ENCODE measurements at regions not wholly inside any gene's neighbourhood (a gene's known extent, or its start where the extent isn't known, plus 50 kb on each side); places are given as distances from the start of the nearest gene placed in this dataset.
A peak's percentile ranks its signal among the peaks of the same experiment; 100 is the strongest.

DNA sequence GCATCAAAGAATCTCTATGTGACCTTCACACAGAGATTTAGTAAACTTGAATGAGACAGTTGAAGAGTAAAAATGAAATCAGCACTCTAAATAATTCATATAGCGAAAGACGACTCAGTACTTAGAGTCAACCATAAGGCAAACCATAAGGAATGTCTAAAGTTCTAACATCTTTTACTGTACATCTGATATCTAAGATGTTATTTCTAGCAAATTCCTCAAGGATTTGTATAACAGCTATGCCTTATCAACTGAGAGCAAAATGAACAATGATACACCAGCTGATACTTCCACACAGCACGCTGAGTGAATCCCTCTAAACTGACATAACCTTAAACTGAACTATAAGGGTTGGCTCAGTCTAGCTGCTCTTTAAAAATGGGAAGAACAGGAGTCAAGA lies 760.3 kb downstream of the EFNA5 start:
- DNase-seq (ENCODE audit: low read depth): no peak
- H3K4me3 ChIP-seq (ENCODE audit: low read length): no peak overlapping the region
- TF ChIP-seq, protein P1, sequence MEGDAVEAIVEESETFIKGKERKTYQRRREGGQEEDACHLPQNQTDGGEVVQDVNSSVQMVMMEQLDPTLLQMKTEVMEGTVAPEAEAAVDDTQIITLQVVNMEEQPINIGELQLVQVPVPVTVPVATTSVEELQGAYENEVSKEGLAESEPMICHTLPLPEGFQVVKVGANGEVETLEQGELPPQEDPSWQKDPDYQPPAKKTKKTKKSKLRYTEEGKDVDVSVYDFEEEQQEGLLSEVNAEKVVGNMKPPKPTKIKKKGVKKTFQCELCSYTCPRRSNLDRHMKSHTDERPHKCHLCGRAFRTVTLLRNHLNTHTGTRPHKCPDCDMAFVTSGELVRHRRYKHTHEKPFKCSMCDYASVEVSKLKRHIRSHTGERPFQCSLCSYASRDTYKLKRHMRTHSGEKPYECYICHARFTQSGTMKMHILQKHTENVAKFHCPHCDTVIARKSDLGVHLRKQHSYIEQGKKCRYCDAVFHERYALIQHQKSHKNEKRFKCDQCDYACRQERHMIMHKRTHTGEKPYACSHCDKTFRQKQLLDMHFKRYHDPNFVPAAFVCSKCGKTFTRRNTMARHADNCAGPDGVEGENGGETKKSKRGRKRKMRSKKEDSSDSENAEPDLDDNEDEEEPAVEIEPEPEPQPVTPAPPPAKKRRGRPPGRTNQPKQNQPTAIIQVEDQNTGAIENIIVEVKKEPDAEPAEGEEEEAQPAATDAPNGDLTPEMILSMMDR (conservative IDR thresholded peaks at IDR 0.05; ENCODE audit: low read length): no peak

DNA sequence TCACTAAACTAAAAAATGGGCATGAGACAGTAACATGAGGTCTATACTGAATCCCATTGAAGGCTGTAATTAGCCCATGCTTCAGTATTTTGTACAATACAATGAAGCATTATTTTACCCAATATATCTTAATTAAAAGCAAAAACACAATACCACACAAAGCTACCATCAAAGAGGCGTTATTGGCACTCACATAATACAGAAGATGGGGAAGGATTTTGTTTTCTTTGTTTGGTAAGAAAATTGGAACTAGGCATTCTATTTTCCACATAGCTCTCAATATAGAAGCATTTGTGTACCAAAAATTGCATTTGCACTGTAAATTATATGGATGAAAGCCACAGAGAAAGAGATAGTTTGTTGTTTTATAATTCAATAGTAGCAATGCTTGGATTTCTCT lies 761.0 kb downstream of the EFNA5 start:
- no peak for DNase-seq (ENCODE audit: low read depth)
- no peak overlapping the region for H3K4me3 ChIP-seq (ENCODE audit: low read length)
- TF ChIP-seq, protein P1 (conservative IDR thresholded peaks at IDR 0.05; ENCODE audit: low read length): no peak

DNA sequence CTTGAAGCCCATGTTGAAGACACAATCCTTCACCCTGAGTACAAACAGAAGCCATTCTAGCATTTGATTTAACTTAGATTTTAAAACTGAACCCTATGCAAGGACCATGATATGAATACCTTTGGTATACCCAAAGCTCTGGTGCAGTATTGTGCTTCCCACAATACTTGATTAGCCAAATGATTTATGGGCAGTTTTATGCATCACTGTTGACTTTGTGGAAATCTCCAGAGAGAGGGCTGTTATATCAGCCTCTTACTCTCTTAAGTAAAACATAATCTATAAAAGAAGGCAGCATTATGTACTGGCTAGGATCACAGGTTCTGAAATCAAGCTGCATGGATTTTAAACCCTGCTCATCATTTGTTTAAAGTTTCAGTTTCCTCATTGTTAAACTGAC lies 762.8 kb downstream of the EFNA5 start:
- H3K4me3 ChIP-seq (ENCODE audit: low read length): no peak overlapping the region
- no peak for DNase-seq (ENCODE audit: low read depth)
- TF ChIP-seq, protein P1 (conservative IDR thresholded peaks at IDR 0.05; ENCODE audit: low read length): no peak

DNA sequence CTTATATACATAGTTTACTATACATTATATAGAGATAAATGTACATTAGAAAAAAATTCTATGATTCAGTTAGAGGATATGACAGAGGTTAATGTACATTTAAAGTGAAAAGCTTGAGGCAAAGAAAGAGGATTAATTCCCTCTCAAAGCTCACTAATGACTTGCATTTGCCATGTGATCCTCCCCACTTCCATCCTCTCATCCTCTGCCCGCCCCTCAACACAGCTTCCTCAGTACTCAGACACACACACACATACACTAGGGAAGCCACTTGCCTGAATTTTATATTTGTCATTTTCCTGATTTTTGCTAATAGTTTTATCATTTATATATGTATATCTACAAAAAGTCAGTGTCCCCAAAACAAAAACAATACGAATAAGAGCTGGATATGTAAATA lies 764.5 kb downstream of the EFNA5 start:
- DNase-seq (ENCODE audit: low read depth): no peak
- no peak overlapping the region for H3K4me3 ChIP-seq (ENCODE audit: low read length)
- TF ChIP-seq, protein P1 (conservative IDR thresholded peaks at IDR 0.05; ENCODE audit: low read length): no peak

DNA sequence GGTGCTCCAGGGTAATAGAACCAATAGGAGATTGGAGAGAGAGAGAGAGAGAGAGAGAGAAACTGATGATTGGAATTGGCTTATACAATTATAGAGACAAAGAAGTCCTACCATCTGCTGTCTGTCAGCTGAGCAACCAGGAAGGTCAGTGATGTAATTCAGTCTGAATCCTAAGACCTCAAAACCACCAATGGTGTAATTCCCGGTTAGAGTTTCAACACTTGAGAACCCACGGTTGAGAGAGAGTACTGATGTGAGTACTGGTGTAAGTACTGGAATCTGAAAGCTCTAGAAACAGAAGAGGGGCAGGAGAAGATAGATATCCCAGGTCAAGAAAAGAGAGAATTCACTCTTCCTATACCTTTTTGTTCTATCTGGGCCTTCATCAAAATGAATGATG lies 775.8 kb downstream of the EFNA5 start:
- TF ChIP-seq, protein P1 (conservative IDR thresholded peaks at IDR 0.05; ENCODE audit: low read length): no peak
- H3K4me3 ChIP-seq (ENCODE audit: low read length): no peak overlapping the region

DNA sequence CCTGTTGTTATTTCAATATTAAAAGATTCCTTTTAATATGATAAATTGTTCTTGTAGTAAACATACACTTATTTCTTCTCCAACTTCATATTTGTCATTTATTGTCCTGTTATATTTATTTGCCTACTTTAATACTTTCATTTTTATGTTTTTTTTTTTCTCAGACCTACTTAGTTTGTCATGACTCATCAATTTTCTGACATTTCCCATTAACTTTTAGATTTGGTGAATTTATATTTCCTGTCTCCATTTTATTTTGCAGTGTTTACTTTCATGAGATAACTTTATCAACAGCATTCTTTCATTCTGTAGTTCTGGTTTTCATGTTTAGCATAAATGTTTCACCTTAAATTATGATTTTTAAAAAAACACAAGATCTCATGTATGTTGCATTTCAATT lies 788.7 kb downstream of the EFNA5 start:
- no peak for DNase-seq (ENCODE audit: low read depth)
- TF ChIP-seq, protein P1 (conservative IDR thresholded peaks at IDR 0.05; ENCODE audit: low read length): no peak
- no peak overlapping the region for H3K4me3 ChIP-seq (ENCODE audit: low read length)

More for the DNA sequence above, 775.8 kb downstream of the EFNA5 start:
- DNase-seq (ENCODE audit: low read depth): peak; percentile 23

DNA sequence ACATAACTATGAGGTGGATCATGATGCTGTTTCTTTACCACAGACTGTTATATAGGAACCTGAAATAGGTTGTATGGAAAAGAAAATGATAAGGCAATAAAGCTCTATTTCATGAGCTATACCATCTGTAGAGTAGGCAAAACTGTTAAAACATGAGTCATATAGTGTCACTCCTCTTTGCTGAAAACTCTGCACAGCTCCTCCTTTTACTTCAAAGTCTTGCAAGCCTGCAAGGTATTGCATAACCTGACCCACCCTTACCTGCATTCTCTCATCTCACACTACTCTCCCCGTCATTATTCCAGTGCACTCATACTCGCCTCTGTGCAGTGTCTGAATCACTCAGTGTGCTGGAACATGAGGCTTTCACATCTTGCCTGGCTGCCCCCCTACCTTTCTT lies 790.1 kb downstream of the EFNA5 start:
- no peak overlapping the region for H3K4me3 ChIP-seq (ENCODE audit: low read length)
- TF ChIP-seq, protein P1 (conservative IDR thresholded peaks at IDR 0.05; ENCODE audit: low read length): no peak
- DNase-seq (ENCODE audit: low read depth): no peak
